IMR-90 (cell line): ENCODE measurements at regions not wholly inside any gene's neighbourhood (a gene's known extent, or its start where the extent isn't known, plus 50 kb on each side); places are given as distances from the start of the nearest gene placed in this dataset.

Experiments used
- CEBPB ChIP-seq: IDR thresholded peaks from 2 replicates; pipeline ENCODE4 v1.6.1; 2012; ENCODE audit warnings: low read depth, low read length, improper control_type of control experiment
- CTCF ChIP-seq: conservative IDR thresholded peaks from 2 replicates; pipeline ENCODE4 v1.5.1; 2012; ENCODE audit warnings: mild to moderate bottlenecking, low read depth, low read length, improper control_type of control experiment
- FOS ChIP-seq: fragments of 150-350 bp; IDR thresholded peaks from 2 replicates; pipeline ENCODE4 v1.6.1; 2016; ENCODE audit warnings: low read depth, low read length
- MAFK ChIP-seq: IDR thresholded peaks from 2 replicates; pipeline ENCODE4 v1.6.1; 2012; ENCODE audit warnings: low read depth, low read length, improper control_type of control experiment
- POLR2A ChIP-seq: IDR thresholded peaks from 2 replicates; pipeline ENCODE4 v1.6.1; 2012; ENCODE audit warnings: mild to moderate bottlenecking, low read depth, low read length
- RAD21 ChIP-seq: IDR thresholded peaks from 2 replicates; pipeline ENCODE4 v1.6.1; 2012; ENCODE audit warnings: low read length, improper control_type of control experiment
- USF2 ChIP-seq: fragments of 150-350 bp; IDR thresholded peaks from 2 replicates; pipeline ENCODE4 v1.6.1; 2017; ENCODE audit warnings: mild to moderate bottlenecking, antibody characterized with exemption, low read length, low read depth
- TF ChIP-seq, protein P1 (sequence below): fragments of 150-350 bp; IDR thresholded peaks from 2 replicates; pipeline ENCODE4 v1.6.1; 2016; ENCODE audit warnings: low read depth, mild to moderate bottlenecking, low read length, moderate library complexity, borderline replicate concordance

DNA sequence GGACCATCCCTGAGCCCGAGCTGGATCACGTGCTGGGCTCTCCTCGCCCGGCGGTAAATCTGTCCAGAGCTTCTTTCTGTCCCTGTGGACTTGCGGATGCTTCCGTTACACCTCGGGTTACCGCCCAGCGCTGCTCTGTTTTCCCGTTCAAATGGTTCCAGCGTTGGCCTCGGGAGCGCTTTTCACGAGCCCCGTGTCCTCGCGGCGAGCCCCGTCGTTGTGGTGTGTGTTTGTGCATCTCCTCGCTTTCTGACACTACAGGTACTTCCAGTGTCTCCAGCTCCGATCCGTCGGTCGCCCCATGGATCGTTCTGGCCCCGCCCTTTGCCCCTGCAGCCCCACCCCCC, 77.4 kb downstream of the RTP5 start:
- TF ChIP-seq, protein P1, sequence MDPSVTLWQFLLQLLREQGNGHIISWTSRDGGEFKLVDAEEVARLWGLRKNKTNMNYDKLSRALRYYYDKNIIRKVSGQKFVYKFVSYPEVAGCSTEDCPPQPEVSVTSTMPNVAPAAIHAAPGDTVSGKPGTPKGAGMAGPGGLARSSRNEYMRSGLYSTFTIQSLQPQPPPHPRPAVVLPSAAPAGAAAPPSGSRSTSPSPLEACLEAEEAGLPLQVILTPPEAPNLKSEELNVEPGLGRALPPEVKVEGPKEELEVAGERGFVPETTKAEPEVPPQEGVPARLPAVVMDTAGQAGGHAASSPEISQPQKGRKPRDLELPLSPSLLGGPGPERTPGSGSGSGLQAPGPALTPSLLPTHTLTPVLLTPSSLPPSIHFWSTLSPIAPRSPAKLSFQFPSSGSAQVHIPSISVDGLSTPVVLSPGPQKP, result no peak
- TF ChIP-seq RAD21 (no peak), CTCF (no peak), CEBPB (no peak), USF2 (no peak; the same call in 1 of the 2 replicates), MAFK (no peak), FOS (no peak), POLR2A (no peak)
